ENCODE measurements at regions not wholly inside any gene's neighbourhood (a gene's known extent, or its start where the extent isn't known, plus 50 kb on each side); places are given as distances from the start of the nearest gene placed in this dataset.
"Not testable (repeated sequence)": the region's sequence is repeated elsewhere in the genome, so short reads cannot be mapped to it uniquely, and the experiment has no call there.

- no peak overlapping the region for H3K27ac Mint-ChIP-seq
- peaks cover 2% of the 10 kb centered on the region for H3K4me1 Mint-ChIP-seq
- H3K27me3 Mint-ChIP-seq: no peaks in the 10 kb centered on the region
- H3K9me3 Mint-ChIP-seq (ENCODE audit: low read depth): peaks cover 2% of the 10 kb centered on the region
- no peak for DNase-seq
- peaks cover 5% of the 10 kb centered on the region for H3K36me3 Mint-ChIP-seq
- H3K4me3 Mint-ChIP-seq: no peak overlapping the region
- no peak for ATAC-seq
- CTCF ChIA-PET: no interaction called here
Measured at GRCh38 chr3:28149960-28150359, 91.5 kb upstream of the CMC1 start.

DNA sequence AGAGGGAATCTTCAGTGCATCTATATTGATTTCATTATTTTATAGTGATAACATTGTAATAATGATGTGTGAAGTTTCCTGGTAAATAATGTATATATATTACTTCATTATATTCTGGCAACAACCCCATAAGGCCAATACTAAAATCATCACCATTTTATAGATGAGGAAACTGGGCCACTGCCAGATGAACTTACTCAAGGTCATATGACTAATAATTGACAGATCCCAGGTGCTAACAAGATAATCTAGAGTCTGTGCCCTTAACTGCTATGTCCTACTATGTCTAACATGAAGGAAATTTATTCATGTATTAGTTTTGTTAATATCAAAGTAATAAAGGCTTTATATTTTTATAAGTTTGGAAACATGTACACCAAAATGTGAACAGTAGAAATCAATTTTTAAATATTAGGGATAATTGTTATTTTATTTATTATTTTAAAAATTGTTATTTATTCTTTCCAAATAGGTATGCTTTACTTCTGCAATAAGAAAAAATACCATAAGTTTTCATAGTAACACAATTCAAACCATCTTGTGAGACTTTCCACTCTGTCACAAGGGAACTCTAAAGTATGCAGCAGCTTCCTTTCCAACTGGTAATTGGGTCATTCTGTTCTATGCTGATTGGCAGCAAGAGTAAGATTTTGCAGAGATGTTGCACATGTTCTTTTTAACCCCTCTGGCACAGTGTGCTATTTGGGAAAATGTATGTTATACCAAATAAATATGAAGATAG is 90.8 kb upstream of the CMC1 start:
- no peak overlapping the region for H3K27ac Mint-ChIP-seq
- H3K9me3 Mint-ChIP-seq (ENCODE audit: low read depth): peaks cover 5% of the 10 kb centered on the region
- ATAC-seq: no peak
- peaks cover 5% of the 10 kb centered on the region for H3K36me3 Mint-ChIP-seq
- no peak for DNase-seq
- no peak overlapping the region for H3K4me3 Mint-ChIP-seq
- CTCF ChIA-PET: no interaction called here
- peaks cover 2% of the 10 kb centered on the region for H3K4me1 Mint-ChIP-seq
- no peaks in the 10 kb centered on the region for H3K27me3 Mint-ChIP-seq

GRCh38 chr3:28151207-28151550 is 90.2 kb upstream of the CMC1 start:
- DNase-seq (no peak), ATAC-seq (no peak)
- CTCF ChIA-PET: no interaction called here
- H3K27ac Mint-ChIP-seq: no peak overlapping the region
- H3K4me1 Mint-ChIP-seq: peaks cover 2% of the 10 kb centered on the region
- H3K36me3 Mint-ChIP-seq: peaks cover 5% of the 10 kb centered on the region
- H3K27me3 Mint-ChIP-seq: no peaks in the 10 kb centered on the region
- peaks cover 8% of the 10 kb centered on the region for H3K9me3 Mint-ChIP-seq (ENCODE audit: low read depth)
- no peak overlapping the region for H3K4me3 Mint-ChIP-seq

GRCh38 chr3:28151608-28152228 is 89.7 kb upstream of the CMC1 start:
- Mint-ChIP-seq H3K36me3 (peaks cover 5% of the 10 kb centered on the region), H3K4me3 (peak overlapping the region; percentile 35), H3K4me1 (peaks cover 2% of the 10 kb centered on the region), H3K9me3 (ENCODE audit: low read depth) (peaks cover 8% of the 10 kb centered on the region), H3K27ac (peak overlapping the region; percentile 25), H3K27me3 (no peaks in the 10 kb centered on the region)
- peak; percentile 60 for ATAC-seq
- CTCF ChIA-PET: interaction anchor here (0.8 kb wide), 1 partner anchor 430 kb away, joined by 3 read pairs; the partner anchor contains the start of gene EOMES
- no peak for DNase-seq

DNA sequence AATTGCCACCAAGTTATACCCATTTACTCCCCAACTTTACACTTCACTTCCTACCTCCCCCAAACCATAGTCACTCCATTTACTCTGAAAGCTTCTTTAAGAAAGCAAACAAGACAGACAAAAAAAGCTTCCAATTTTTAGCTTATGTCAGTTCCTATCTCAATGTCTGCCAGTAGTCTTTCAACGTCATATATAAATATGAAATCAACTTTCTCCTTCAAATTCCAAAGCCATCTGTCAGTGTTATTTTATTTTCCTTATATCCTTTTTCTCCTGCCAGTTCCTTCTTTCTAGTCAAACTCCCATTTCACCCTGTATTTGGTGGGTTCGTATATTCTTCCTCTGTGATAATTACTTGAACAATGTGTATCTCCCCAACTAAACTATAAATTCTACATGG is 85.8 kb upstream of the CMC1 start:
- ATAC-seq: no peak
- H3K27ac Mint-ChIP-seq: no peak overlapping the region
- H3K4me3 Mint-ChIP-seq: no peak overlapping the region
- no peak for DNase-seq
- peaks cover 10% of the 10 kb centered on the region for H3K36me3 Mint-ChIP-seq
- peaks cover 2% of the 10 kb centered on the region for H3K4me1 Mint-ChIP-seq
- CTCF ChIA-PET: interaction anchor here (0.6 kb wide), 1 partner anchor 138 kb away, joined by 3 read pairs; no protein-coding TSS in a partner anchor
- H3K27me3 Mint-ChIP-seq: no peaks in the 10 kb centered on the region
- peaks cover 16% of the 10 kb centered on the region for H3K9me3 Mint-ChIP-seq (ENCODE audit: low read depth)

DNA sequence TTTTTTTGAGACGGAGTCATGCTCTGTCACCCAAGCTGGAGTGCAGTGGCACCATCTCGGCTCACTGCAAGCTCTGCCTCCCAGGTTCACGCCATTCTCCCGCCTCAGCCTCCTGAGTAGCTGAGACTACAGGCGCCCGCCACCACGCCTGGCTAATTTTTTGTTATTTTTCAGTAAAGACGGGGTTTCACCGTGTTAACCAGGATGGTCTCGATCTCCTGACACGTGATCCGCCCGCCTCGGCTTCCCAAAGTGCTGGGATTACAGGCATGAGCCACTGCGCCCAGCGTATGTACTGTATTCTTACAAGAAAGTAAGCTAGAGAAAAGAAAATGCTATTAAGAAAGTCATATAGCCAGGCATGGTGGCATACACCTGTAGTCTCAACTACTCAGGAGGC is 84.8 kb upstream of the CMC1 start:
- H3K27ac Mint-ChIP-seq, H3K27me3 Mint-ChIP-seq, ATAC-seq, DNase-seq, H3K4me3 Mint-ChIP-seq, H3K4me1 Mint-ChIP-seq: not testable (repeated sequence)
- Mint-ChIP-seq H3K36me3 (peaks cover 10% of the 10 kb centered on the region), H3K9me3 (ENCODE audit: low read depth) (peaks cover 19% of the 10 kb centered on the region)
- CTCF ChIA-PET: interaction anchor here (0.6 kb wide), 1 partner anchor 137 kb away, joined by 3 read pairs; no protein-coding TSS in a partner anchor

DNA sequence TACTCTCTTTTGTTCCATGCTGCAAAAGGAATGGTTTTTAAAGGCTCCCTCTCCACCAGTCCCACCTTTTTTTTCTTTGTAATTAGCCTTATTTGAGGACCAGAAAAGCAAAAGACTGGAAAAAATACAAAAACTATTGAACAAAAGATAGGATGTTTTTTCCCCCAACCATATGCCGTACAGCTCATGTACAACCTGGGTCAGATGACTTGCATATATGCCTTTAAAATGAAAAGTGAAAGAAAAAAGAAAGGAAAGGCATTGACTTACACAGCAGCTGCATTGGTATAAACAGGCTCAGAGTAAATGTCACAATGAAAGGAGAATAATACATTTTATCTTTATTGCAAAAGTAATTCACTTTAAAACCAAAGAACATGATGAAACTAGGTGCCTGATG is 69.5 kb upstream of the CMC1 start:
- H3K27ac Mint-ChIP-seq: peak overlapping the region; percentile 88
- H3K27me3 Mint-ChIP-seq: no peaks in the 10 kb centered on the region
- DNase-seq (no peak), ATAC-seq (peak; percentile 97)
- H3K4me1 Mint-ChIP-seq: peaks cover 10% of the 10 kb centered on the region
- H3K9me3 Mint-ChIP-seq (ENCODE audit: low read depth): no peaks in the 10 kb centered on the region
- CTCF ChIA-PET: interaction anchor here (1.2 kb wide), 1 partner anchor 453 kb away, joined by 5 read pairs; no protein-coding TSS in a partner anchor
- peak overlapping the region; percentile 19 for H3K4me3 Mint-ChIP-seq
- H3K36me3 Mint-ChIP-seq: peaks cover 22% of the 10 kb centered on the region

DNA sequence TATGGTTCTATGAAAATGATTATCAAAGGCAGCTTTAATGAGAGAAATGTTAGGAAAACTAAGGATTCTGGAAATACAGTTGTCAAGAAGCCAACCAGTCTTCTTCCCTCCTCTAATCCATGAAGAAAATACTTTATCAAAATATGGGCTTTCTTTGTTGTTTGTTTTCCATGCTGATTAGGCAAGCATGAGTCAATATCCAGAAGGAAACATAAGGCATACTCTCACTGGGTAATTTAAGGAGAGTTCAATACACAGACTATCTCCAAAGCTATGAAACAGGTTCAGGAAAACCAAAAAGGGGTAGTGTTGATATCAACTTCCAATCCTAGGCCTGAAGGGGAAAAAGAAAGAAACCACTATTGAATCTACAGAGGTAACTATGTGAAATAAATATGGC is 68.7 kb upstream of the CMC1 start:
- CTCF ChIA-PET: interaction anchor here (1.2 kb wide), 1 partner anchor 453 kb away, joined by 5 read pairs; no protein-coding TSS in a partner anchor
- peaks cover 10% of the 10 kb centered on the region for H3K4me1 Mint-ChIP-seq
- no peak for DNase-seq
- no peak for ATAC-seq
- no peak overlapping the region for H3K27ac Mint-ChIP-seq
- no peak overlapping the region for H3K4me3 Mint-ChIP-seq
- H3K27me3 Mint-ChIP-seq: no peaks in the 10 kb centered on the region
- H3K9me3 Mint-ChIP-seq (ENCODE audit: low read depth): no peaks in the 10 kb centered on the region
- peaks cover 22% of the 10 kb centered on the region for H3K36me3 Mint-ChIP-seq

- no peak overlapping the region for H3K27ac Mint-ChIP-seq
- H3K9me3 Mint-ChIP-seq (ENCODE audit: low read depth): no peaks in the 10 kb centered on the region
- CTCF ChIA-PET: no interaction called here
- no peak overlapping the region for H3K4me3 Mint-ChIP-seq
- no peak for DNase-seq
- ATAC-seq: no peak
- peaks cover 22% of the 10 kb centered on the region for H3K36me3 Mint-ChIP-seq
- peaks cover 10% of the 10 kb centered on the region for H3K4me1 Mint-ChIP-seq
- H3K27me3 Mint-ChIP-seq: no peaks in the 10 kb centered on the region
Measured at GRCh38 chr3:28173836-28174235, 67.6 kb upstream of the CMC1 start.

DNA sequence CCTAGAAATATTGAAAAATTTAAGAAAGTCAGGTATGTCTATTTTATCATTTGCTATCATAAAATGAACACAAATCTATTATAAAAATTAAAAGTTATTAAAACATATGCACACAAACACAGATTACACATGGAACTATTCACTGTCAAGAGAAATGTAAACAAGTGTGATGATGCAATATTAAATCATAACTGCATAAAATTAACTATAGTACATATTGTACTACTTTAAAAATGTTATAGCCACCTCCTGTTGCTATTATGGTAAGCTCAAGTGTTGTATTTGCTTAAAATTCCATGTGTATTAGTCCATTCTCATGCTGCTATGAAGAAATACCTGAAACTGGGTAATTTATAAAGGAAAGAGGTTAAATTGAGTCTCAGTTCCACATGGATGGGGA is 54.7 kb upstream of the CMC1 start:
- CTCF ChIA-PET: no interaction called here
- Mint-ChIP-seq H3K4me1 (no peaks in the 10 kb centered on the region), H3K9me3 (ENCODE audit: low read depth) (peaks cover 2% of the 10 kb centered on the region), H3K27me3 (no peaks in the 10 kb centered on the region), H3K4me3 (no peak overlapping the region), H3K27ac (no peak overlapping the region), H3K36me3 (peaks cover 2% of the 10 kb centered on the region)
- ATAC-seq (no peak), DNase-seq (no peak)

GRCh38 chr3:28188686-28189085 is 52.7 kb upstream of the CMC1 start:
- DNase-seq (no peak), ATAC-seq (no peak)
- Mint-ChIP-seq H3K4me1 (no peaks in the 10 kb centered on the region), H3K4me3 (no peak overlapping the region), H3K36me3 (peaks cover 4% of the 10 kb centered on the region), H3K27ac (no peak overlapping the region), H3K9me3 (ENCODE audit: low read depth) (peaks cover 2% of the 10 kb centered on the region), H3K27me3 (no peaks in the 10 kb centered on the region)
- CTCF ChIA-PET: no interaction called here

DNA sequence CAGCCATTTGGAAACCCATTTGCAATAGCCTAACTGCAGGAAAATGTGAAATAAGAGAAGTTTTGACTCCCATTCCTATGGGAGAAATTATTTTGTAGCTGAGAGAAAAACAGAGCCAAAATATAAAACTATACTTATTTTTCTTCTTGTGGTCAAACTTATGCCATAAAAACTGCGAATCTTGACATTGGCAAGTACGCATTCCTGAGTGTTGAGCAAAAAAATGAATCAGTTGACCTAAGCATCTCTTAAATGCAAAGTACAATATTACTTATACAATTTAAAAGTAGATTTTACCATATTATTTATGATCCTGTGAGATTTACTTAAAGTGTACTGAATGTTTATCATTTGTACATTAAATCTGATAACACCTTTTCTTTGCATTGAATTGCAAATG is 50.1 kb upstream of the CMC1 start:
- no peak for ATAC-seq
- Mint-ChIP-seq H3K9me3 (ENCODE audit: low read depth) (peaks cover 2% of the 10 kb centered on the region), H3K4me1 (no peaks in the 10 kb centered on the region), H3K36me3 (peaks cover 2% of the 10 kb centered on the region), H3K27me3 (no peaks in the 10 kb centered on the region), H3K4me3 (no peak overlapping the region), H3K27ac (no peak overlapping the region)
- CTCF ChIA-PET: no interaction called here
- DNase-seq: no peak
